ENCODE measurements at regions not wholly inside any gene's neighbourhood (a gene's known extent, or its start where the extent isn't known, plus 50 kb on each side); places are given as distances from the start of the nearest gene placed in this dataset.
"Not testable (repeated sequence)": the region's sequence is repeated elsewhere in the genome, so short reads cannot be mapped to it uniquely, and the experiment has no call there.

GRCh38 chr4:130698251-130698650 lies 1602.3 kb downstream of the C4orf33 start:
- DNase-seq = no peak

- DNase-seq = no peak
Measured at GRCh38 chr4:130699004-130699403, 1603.1 kb downstream of the C4orf33 start.

DNA sequence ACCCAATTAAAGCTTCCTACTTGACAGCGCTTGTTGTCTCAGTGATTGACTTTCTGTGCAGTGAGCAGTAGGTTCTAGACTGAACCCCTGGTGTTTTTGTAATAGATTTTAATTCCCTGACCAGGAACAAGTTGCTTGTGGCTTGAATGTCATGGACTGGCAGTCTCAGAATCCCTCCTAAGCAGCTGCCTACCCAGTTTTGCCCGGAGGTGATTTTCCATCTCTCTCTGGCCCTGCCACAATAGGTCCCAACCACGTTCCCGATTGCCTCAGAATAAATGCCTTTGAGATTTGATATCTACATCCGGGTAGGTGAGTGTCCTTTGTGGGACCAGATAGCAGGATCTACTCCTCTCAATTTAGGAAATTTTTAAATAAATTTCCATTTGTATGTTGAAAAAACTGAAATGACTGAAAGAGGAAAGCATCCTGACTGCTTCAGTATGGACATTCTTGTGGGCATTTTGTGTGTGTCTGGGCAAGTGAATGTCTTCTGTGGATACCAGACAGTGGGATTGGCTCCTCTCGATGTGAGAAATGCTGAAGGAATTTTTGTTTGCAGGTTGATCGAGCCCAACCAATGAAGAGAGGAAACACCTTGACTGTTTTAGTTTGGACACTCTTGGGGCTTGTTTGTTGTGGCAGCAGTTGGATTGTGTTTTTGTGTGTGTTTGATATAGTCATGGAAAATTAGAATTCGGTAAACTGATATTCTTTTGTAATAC lies 1607.4 kb downstream of the C4orf33 start:
- no peak for DNase-seq

GRCh38 chr4:130705023-130705422 lies 1609.1 kb downstream of the C4orf33 start:
- DNase-seq = no peak

DNA sequence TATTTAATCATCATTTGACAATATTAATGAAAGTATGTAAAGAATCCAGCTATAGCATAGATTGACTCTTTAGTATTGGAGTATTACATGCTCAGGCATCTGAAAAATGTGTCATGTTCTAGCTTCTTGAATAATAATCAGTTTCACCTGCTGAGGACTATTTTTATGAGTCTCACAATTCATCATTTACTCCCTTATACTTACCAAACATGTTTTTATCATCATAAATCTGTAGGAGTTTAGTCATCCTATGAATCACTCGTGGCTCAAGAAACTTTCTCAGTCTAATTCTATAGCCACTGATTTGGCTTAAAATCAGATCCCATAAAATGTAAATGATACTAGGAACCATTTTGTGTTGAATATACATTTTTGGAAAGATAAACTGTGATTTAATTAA lies 1616.1 kb downstream of the C4orf33 start:
- no peak for DNase-seq

GRCh38 chr4:130714006-130714405 lies 1618.1 kb downstream of the C4orf33 start:
- no peak for DNase-seq

DNA sequence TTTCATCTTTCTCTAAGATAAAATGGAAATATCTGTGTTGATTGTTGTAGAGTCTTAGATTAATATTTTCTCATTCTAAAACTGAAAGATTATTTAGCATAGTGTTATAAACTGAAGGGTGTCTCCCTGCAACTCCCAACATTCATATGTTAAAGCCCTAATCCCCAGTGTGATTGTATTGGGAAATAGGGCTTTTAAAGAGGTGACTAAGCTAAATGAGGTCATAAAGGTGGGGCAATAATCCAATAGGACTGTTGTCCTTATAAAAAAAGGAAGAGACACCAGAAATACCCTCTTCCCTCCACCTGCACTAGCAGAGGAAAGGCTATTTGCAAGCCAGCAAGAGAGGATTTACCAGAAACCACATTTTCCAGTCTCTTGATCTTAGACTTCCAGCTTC lies 1626.4 kb downstream of the C4orf33 start:
- no peak for DNase-seq

DNA sequence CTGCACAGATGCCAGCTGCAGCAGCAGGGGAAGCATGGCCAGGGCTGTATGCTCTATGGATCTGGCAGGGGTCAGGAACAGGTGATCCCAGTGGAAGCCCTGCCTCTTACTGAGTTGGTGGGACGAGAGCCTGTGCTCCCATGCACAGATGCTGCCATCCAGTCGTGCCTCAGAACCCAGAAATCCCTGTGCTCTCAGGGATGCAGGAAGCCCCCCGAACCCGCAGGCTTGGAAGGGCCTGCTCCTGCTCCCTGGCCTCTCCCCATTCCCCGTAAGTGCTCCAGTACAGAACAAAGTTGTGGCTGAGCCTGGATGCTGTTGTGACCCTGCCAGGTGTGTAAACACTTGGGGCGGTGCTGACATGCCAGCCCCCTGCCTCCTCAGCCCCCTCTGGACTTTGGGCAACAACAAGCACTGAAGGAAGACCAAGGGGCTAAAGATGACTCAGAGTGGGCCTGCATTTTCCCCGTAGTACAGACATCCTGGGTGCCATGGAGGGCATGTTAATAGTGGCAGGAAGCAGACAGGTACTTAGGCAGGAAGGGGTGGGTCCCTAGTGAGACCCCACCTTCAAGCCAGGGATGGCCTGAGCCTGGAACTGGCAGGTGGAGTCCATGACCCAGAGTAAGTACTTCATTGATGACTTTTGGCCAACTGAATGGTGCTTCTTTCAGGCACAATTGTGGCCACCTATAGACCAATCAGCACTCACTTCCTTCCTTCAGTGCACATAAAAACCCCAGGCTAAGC lies 1640.7 kb downstream of the C4orf33 start:
- no peak for DNase-seq

DNA sequence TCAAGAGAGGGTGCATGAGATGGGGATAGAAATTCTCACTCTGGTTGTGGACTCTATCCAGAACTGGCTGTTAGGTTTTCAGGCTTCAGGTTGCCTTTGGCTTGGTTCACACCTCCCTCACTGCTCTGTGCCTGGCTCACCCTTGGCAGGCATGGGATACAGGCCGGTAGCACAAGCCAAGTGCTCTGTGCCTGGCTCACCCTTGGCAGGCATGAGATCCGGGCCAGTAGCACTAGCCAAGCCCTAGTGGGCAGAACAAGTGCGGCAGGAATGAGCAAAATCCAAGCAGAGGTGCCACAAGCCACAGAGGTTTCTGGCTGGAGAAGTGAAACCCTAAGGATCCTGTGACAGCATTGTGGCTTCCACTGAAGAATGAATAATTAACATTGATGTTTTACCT lies 1642.3 kb downstream of the C4orf33 start:
- no peak for DNase-seq

GRCh38 chr4:130747842-130748241 lies 1651.9 kb downstream of the C4orf33 start:
- peak in 1 of 2 experiments; percentile 8 for DNase-seq

DNA sequence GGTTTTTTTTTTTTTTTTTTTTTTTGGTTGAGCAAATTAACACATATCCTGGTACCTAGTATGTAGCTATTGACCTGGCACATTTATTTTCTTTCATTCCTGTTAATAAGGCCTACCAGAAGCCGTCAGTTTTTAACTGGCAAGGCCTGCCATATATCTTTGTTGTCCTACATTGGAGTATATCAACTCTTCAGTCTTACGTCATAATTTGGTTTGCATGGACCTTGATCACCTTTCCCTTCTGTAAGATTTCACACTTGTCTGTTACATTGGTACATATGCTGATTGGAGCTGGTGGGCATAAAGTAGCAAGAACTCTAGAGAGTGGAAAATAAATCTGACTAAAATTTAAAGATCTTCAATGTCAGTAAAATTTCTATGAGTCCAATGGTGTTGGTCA lies 1658.0 kb downstream of the C4orf33 start:
- no peak for DNase-seq

DNA sequence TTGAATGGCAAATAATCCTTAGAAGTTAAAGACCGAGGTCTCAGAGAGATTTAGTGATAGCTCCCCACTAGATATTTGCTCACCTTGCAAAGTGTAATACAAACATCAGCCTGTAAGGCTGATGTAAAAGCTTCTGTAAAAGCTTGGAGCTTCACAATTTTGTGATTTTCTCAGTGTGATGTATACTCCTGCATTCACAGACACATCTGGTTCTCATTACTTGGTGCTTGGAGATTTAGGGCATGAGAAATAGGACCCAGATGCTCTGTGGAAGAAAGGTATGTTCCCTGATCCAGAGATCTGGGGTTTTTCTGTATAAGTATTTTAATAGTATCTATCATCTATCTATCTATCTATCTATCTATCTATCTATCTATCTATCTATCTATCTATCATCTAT lies 1664.3 kb downstream of the C4orf33 start:
- DNase-seq = no peak

GRCh38 chr4:130767384-130767783 lies 1671.4 kb downstream of the C4orf33 start:
- DNase-seq = not testable (repeated sequence)

- DNase-seq = not testable (repeated sequence)
Measured at GRCh38 chr4:130772966-130773365, 1677.0 kb downstream of the C4orf33 start.

DNA sequence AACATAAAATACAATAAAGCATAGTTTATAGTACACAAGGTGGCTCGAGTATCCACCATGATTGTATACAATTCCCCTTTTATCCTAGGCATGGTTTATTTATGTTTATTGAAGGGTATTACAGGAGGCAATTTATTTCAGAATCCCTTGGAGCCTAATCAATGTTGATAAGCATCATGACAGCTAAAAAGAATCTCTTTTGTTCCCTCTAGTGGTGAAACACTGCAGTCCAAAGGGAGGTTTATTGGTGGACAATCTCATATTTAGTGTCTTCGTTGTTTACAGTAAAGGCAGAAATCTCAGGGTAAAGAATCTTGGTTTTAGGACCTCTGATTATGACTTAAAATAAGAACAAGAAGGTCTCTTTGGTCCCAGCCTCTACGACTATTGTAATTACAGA lies 1712.5 kb downstream of the C4orf33 start:
- no peak for DNase-seq

DNA sequence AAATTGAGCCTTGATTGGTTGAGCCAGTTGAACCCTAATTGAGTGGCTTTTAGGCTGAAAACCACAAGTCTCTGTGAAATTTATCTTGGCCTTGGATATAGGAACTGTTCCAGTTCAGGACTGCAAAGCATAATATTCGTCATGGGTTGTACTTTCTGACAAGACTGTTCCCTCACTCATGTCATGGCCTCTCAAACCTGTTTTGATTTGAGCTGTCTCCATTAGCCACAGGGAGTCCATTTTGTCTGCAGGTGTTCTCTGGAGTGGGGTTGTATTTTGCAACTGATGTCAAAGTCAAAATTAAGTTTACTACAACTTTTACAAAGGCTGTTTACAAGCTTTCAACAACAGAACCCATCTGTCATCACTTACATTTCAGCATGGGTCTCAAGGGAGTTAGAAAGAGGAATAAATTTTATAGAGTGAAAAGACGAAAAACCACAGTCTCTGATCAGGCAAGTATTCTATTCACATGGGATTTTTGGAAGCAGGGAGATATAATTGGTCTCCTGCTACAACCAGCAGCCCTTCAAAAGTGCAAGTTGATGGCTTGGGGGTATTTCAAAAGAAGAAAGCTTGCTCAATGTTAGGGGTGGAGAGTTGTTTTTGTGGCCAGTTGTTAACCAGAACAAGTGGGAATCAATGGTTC lies 1716.3 kb downstream of the C4orf33 start:
- DNase-seq = no peak

GRCh38 chr4:130814896-130815295 lies 1718.9 kb downstream of the C4orf33 start:
- DNase-seq = no peak

DNA sequence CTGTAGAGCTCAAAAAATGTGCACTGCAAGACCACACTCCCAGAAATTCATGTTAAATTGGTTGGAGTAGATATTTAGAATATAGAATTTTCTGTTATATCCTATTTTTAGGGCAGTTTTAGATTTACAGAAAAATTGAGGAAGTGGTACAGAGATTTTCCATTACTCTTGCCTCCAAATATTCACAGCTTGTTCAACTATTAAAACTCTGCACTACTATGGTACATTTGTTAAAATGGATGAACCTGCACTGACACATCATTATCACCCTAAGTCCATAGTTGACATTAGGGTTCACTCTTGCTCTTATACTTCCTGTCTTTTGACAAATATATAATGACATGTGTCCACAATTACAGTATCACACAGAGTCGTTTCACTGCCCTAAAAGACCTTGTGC lies 1724.5 kb downstream of the C4orf33 start:
- no peak for DNase-seq

- no peak for DNase-seq
Measured at GRCh38 chr4:130825284-130825683, 1729.3 kb downstream of the C4orf33 start.

- no peak for DNase-seq
Measured at GRCh38 chr4:130850019-130850524, 1754.1 kb downstream of the C4orf33 start.

GRCh38 chr4:130851107-130851506 lies 1755.2 kb downstream of the C4orf33 start:
- DNase-seq = no peak

DNA sequence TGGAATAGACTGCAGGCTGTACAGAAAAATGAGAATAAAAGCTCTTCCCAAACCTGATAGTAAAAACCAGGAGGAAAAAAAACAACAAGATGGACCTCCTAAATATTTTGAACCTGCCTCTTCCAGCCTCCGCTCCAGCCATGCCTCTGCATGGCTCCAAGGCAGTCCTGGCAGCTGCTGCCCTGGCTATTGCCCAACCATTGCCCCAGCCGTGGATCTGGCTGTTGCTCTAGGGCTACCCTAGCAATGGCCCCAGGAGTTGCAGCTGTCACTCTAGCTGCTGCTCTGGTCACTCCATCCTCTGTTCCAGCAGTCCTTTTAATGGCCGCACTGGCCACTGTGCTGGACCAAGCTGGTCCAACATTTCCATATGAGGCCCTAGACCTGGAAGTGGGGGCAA lies 1756.0 kb downstream of the C4orf33 start:
- DNase-seq = no peak

- DNase-seq = no peak
Measured at GRCh38 chr4:130855533-130855932, 1759.6 kb downstream of the C4orf33 start.

DNA sequence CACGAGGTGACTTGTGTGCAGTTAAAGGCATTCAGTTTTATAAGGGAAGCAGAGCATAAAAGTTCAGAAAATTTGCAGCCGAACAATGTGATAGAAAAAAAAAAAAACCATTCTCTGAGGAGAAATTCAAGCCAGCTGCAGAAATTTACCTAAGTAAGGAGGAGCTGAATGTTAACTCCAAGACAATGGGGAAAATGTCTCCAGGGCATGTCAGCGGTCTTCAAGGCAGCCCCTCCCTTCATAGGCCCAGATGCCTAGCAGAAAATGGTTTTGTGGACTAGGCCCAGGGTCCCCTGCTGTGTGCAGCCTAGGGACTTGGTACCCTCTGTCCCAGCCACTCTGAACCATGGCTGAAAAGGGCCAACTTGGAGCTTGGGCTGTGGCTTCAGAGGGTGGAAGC lies 1764.0 kb downstream of the C4orf33 start:
- DNase-seq = no peak
